IPS-NIHi7 (cell line): ENCODE measurements at regions not wholly inside any gene's neighbourhood (a gene's known extent, or its start where the extent isn't known, plus 50 kb on each side); places are given as distances from the start of the nearest gene placed in this dataset.
A peak's percentile ranks its signal among the peaks of the same experiment; 100 is the strongest.

Source experiments
- DNase-seq: peaks from one replicate; pipeline ENCODE4 v3.0.0; 2012; ENCODE audit warnings: mixed read lengths; ENCODE audit errors: extremely low spot score

DNA sequence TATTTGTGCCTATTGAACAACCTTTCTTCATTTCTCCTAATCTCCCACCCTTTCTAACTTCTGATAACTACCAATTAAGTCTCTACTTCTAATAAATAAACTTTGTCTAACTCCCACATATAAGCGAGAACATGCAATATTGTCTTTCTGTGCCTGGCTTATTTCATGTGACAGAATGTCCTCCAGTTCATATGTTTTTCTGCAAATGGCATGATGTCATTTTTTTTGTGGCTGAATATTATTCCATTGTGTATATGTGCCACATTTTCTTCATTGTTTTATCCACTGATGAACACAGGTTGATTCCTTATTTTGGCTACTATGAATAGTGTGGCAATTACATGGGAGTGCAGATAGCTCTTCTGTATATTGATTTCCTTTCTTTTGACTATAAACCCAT, 1041.5 kb upstream of the MANEA start:
- no peak for DNase-seq

- no peak for DNase-seq
These were observed 1065.7 kb upstream of the MANEA start for GRCh38 chr6:94511502-94512088.

DNA sequence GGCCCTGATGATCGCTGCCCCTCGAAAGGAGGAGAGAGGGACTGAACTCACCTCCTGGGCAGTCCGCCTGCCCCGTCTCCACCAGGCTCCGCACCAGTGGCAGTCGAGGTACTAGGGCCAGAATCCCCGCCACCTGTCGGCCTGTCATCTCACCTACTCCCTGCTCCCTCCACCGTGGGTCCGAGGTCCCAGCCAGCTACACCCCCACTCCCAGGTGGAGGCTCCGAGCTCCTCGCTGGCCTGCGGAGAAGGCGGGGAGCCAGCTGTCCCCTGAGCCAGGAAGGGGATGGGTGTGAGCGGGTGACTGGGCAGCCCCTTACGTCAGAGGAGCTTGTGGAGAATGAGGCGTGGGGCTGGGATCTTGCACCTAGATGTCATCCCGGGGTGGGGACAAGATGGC, 1066.5 kb upstream of the MANEA start:
- peak; percentile 9 for DNase-seq

- DNase-seq: no peak
These were observed 1075.8 kb upstream of the MANEA start for GRCh38 chr6:94501516-94501915.

DNA sequence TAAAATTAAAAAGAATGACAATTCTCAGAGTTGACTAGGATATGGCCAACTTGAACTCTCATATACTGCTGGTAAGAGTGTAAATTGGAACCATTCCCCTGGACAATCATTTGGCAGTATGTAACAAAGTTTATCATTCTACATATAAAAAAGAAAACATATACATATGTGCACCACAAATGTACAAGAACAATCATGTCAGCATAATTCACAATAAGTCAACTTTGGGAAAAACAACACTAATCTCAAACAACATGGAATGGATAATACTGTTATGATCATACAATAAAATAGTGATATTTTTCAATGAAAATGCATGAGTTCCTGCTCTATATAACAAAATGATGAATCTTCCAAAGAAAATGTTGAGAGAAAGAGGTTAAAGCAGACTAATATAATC, 1078.7 kb upstream of the EPHA7 start:
- DNase-seq: no peak

- DNase-seq: no peak
These were observed 1075.1 kb upstream of the EPHA7 start for GRCh38 chr6:94494500-94494899.

- no peak for DNase-seq
These were observed 1068.0 kb upstream of the EPHA7 start for GRCh38 chr6:94487371-94487770.

DNA sequence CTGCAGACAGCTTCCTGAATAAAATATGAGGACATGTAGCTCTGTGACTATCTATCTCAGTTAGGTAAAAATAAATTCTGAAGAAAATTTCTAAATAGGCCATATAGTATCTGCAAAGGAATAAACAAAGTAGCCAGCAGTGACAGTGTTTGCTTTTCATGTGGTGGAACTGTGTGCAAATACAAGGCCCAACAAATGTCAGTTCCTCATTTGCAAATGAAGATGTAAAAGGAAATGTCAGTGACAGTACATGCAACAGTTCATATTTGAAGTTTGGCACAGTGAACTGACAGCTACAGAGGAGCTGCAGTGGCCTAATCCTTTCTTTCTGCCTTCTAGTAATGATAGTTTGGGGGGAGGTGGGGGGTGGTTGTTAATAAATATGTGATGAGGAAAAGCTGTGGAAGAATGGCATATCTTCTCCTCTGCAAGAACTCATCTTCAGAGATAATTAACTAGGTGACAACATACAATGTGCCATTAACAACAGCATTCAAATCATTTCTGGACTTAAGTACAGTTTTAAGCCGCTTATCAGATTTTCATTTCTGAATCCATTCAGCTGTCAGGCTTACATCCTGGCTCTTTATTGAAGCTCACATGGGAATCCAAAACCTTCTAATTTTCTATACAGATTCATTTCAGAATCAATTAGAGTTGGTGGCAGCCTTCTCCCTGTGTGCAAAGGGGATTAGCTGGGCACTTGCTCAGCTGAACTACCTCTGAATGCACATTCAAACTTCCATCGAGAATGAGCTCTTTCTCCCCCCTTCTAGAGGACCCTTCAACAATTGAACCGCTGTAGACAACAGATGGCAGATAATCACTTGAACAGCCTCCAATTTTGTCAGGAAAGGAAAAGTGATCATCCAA, 1059.0 kb upstream of the EPHA7 start:
- DNase-seq: no peak

- no peak for DNase-seq
These were observed 1049.5 kb upstream of the EPHA7 start for GRCh38 chr6:94468830-94469229.

DNA sequence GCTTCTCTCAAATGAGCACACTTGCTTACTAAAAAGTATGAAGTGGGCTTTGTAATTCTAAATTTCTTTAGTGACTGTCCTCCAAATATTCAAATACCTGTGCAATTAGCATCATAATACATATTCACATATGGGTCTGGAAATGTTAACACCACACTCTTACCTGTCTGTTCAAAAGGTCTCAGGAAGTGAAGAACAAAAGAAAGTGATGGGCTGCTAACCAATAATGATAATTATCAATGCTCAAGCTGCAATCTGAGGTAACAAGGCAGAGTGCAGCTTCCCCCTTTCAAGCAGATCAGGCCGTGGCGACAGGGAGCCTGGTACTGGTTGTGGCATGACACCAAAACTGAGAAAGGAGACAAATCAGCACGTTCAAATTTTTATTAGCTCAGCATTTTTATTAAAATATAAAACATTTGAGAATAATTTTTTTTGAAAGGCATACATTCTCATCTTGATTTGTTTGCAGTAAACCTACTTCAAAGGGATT, 1044.7 kb upstream of the EPHA7 start:
- DNase-seq: no peak

DNA sequence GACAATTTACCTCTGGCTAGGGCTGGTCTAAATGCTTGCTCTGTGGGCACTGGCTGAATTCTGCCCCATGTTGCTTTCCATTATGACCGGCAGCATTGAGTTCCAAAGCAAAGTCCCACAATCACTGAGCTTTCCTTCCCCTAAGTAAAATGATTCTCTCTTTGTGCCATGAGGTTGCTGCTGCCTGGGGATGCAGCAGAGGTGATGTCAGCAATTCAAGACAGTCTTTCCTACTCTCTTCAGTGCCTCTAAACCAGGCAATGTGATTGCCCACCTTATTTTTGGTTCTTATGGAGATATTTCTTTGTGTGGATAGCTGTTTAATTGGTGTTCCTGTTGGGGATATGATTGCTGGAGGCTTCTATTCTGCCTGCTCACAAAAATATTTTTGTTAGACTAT, 1043.9 kb upstream of the EPHA7 start:
- no peak for DNase-seq

DNA sequence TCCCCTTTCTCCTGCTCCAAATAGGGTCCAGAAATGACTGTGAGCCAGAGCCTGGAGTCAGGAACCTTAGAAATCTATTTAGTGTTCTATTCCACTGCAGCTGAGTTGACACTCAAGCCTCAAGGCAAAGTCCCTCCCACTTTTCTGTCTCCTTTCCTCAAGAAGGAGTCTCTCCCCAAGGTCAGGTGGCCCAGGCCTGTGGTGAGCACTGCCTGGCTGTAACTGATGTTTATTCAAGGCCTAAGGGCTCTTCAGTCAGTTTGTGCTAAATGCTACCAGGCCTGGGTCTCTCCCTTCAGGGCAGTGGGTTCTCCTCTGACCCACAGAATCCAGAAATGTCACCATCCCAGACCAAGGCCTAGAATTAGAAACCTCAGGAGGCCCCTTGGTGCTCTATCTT, 1042.9 kb upstream of the EPHA7 start:
- DNase-seq: no peak

DNA sequence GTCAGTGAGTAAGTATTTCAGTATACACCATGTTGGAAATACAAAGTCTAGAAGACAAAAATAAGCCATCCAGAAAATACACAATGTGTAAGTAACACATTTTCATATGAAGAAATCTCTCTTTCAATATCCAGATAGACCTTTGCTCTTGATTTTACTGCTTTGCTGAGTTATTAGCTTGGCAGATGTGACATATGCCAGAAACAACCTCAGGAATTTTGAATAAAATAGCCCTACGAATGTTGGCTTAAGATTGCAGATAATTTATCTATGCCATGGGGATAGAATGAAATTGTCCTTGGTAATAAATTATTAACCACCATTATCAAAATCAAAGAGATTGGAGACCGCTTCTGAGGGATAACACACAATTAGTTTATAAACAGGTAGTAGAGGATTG, 1036.9 kb upstream of the EPHA7 start:
- DNase-seq: no peak

DNA sequence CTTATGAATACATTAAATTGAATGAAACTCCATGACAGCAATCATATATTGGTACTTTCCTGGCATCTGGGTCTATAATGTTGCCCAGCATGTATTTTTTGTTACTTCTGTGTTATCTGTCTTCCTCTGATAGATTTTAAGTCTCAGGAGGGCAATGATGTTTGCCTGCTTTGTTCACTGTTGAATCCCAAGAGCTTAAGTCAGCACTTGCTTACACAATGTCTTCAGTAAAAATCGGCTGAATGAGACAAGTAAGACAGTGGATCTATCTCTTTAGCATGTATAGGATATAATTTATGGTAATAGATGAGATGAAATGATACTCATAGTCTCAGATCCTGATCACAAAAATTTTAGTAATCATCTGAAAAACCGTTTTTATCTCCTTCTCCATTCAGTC, 1034.9 kb upstream of the EPHA7 start:
- no peak for DNase-seq

DNA sequence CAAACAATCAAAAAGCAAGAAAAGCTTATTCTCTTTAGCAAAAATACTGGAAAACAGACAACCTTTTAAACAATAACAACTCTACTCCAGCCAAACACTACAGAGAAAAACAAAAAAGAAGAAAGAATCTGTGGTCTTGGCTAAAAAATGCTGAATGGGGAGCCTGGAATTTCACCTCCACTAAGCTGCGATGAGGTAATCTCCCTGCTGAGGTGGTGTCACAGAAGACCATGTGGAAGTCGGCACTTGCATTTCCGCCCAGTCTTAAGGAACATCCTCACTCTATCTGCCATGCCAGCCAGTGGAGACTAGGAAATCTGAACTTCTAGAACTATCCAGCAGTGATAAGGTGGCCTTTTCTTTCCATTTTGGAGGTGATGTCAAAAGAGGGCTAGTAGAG, 1026.8 kb upstream of the EPHA7 start:
- DNase-seq: no peak

DNA sequence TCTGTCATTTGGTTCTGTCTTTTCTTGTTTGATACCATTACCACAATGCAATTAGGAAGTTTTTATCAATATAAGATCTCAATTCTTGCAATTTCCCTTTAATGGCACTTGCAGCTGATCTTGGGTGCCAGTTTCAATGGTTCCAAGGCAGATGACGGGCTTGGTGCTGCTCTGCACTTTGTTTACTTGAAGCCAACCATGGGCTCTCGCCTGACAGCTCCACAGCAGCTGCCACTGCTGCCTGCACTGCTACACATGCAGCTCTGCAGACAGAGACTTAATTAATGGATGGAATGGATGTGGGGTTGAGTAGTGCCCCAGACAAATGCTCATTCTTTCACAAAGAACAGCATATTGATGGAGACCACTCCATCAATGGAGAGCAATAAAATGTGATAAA, 1024.3 kb upstream of the EPHA7 start:
- DNase-seq: no peak

- DNase-seq: no peak
These were observed 1005.3 kb upstream of the EPHA7 start for GRCh38 chr6:94424692-94425091.

- no peak for DNase-seq
These were observed 998.0 kb upstream of the EPHA7 start for GRCh38 chr6:94417363-94417762.

GRCh38 chr6:94414041-94414440, 994.7 kb upstream of the EPHA7 start:
- no peak for DNase-seq

GRCh38 chr6:94401311-94401710, 982.0 kb upstream of the EPHA7 start:
- DNase-seq: no peak

GRCh38 chr6:94394822-94395221, 975.5 kb upstream of the EPHA7 start:
- DNase-seq: no peak

- no peak for DNase-seq
These were observed 969.9 kb upstream of the EPHA7 start for GRCh38 chr6:94389218-94389617.

GRCh38 chr6:94377835-94378234, 958.5 kb upstream of the EPHA7 start:
- DNase-seq: no peak
